Stomach (tissue), 4 donors: ENCODE measurements at regions not wholly inside any gene's neighbourhood (a gene's known extent, or its start where the extent isn't known, plus 50 kb on each side); places are given as distances from the start of the nearest gene placed in this dataset.
"Not testable (repeated sequence)": the region's sequence is repeated elsewhere in the genome, so short reads cannot be mapped to it uniquely, and the experiment has no call there.

Source experiments
- POLR2A ChIP-seq, 4 donors: fragments of 450-650 bp; IDR thresholded peaks; one replicate each; pipeline ENCODE4 v1.6.1; 2016; ENCODE audit warnings: antibody characterized with exemption in 4 of 4, control low read depth in 2 of 4, mild to moderate bottlenecking in 1 of 4, moderate library complexity in 1 of 4
- POLR2AphosphoS5 ChIP-seq, 3 donors: sonication (generic); formaldehyde crosslinking; IDR thresholded peaks; one replicate each; pipeline ENCODE4 v1.6.1; 2016; ENCODE audit warnings: antibody characterized with exemption in 3 of 3
- TF ChIP-seq, protein P1 (sequence below), 7 experiments: fragments of 450-650 bp in 4 of 7; fragments of 200-600 bp in 3 of 7; sonication (generic) in 3 of 7; IDR thresholded peaks; one replicate each; pipeline ENCODE4 v1.5.1; 2016 to 2019; ENCODE audit warnings: antibody characterized with exemption in 7 of 7, control low read depth in 2 of 7, mild to moderate bottlenecking in 1 of 7

DNA sequence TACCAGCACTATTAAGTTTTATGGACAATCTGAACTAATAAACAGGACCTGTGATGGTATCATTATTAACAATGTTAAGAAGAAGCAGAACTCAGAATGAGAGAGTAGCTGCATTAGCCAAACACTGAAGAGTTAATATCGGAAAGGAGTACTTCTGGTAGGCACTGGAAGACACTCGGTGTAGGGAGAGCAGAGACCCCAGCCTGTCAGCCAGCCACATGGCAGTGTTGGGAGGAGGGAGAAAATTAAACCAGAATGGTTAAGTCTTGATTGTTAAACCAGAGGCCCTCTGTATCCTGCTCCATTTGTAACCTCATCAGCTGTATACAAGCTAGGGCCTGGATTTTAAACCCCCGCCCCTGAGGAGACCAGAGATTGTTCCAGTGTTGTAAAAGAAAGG is 263.3 kb downstream of the SRGAP2C start:
- TF ChIP-seq, protein P1, sequence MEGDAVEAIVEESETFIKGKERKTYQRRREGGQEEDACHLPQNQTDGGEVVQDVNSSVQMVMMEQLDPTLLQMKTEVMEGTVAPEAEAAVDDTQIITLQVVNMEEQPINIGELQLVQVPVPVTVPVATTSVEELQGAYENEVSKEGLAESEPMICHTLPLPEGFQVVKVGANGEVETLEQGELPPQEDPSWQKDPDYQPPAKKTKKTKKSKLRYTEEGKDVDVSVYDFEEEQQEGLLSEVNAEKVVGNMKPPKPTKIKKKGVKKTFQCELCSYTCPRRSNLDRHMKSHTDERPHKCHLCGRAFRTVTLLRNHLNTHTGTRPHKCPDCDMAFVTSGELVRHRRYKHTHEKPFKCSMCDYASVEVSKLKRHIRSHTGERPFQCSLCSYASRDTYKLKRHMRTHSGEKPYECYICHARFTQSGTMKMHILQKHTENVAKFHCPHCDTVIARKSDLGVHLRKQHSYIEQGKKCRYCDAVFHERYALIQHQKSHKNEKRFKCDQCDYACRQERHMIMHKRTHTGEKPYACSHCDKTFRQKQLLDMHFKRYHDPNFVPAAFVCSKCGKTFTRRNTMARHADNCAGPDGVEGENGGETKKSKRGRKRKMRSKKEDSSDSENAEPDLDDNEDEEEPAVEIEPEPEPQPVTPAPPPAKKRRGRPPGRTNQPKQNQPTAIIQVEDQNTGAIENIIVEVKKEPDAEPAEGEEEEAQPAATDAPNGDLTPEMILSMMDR (IDR thresholded peaks at IDR 0.05) = not testable (repeated sequence)
- not testable (repeated sequence) for TF ChIP-seq POLR2AphosphoS5, POLR2A (IDR thresholded peaks at IDR 0.05)
